Type B pancreatic cell (in vitro differentiated cells): ENCODE measurements at regions not wholly inside any gene's neighbourhood (a gene's known extent, or its start where the extent isn't known, plus 50 kb on each side); places are given as distances from the start of the nearest gene placed in this dataset.
"Not testable (repeated sequence)": the region's sequence is repeated elsewhere in the genome, so short reads cannot be mapped to it uniquely, and the experiment has no call there.

Experiments
- DNase-seq: peaks from one replicate; pipeline ENCODE4 v3.0.0; 2021; ENCODE audit warnings: mixed read lengths; ENCODE audit not compliant: unreplicated experiment; ENCODE audit errors: extremely low spot score
- H3K27ac Mint-ChIP-seq: 2 replicates; pipeline ENCODE4 v1.8.0; 2021; ENCODE audit warnings: mild to moderate bottlenecking, mixed read lengths
- H3K27me3 Mint-ChIP-seq: 2 replicates; pipeline ENCODE4 v1.8.0; 2021; ENCODE audit warnings: mixed read lengths
- H3K36me3 Mint-ChIP-seq: 2 replicates; pipeline ENCODE4 v1.8.0; 2021; ENCODE audit warnings: mixed read lengths
- H3K4me1 Mint-ChIP-seq: one replicate; pipeline ENCODE4 v1.8.0; 2021; ENCODE audit warnings: mixed read lengths; ENCODE audit not compliant: unreplicated experiment
- H3K4me3 Mint-ChIP-seq: 2 replicates; pipeline ENCODE4 v1.8.0; 2021; ENCODE audit warnings: mild to moderate bottlenecking, mixed read lengths
- H3K9me3 Mint-ChIP-seq: 2 replicates; pipeline ENCODE4 v1.8.0; 2021; ENCODE audit warnings: mixed read lengths
- CTCF ChIP-seq: fragments of 200-600 bp; sonication (generic); conservative IDR thresholded peaks from 2 replicates; pipeline ENCODE4 v1.5.0; 2021; ENCODE audit warnings: antibody characterized with exemption, mild to moderate bottlenecking

GRCh38 chr3:4166540-4166939 lies 136.6 kb upstream of the SETMAR start:
- DNase-seq: no peak
- no peaks in the 10 kb centered on the region for H3K9me3 Mint-ChIP-seq
- no peak overlapping the region for H3K4me3 Mint-ChIP-seq
- no peaks in the 10 kb centered on the region for H3K36me3 Mint-ChIP-seq
- no peak for TF ChIP-seq CTCF
- no peak overlapping the region for H3K27ac Mint-ChIP-seq
- H3K27me3 Mint-ChIP-seq: no peaks in the 10 kb centered on the region
- no peaks in the 10 kb centered on the region for H3K4me1 Mint-ChIP-seq

GRCh38 chr3:4167230-4167629 lies 135.9 kb upstream of the SETMAR start:
- H3K9me3 Mint-ChIP-seq, H3K4me1 Mint-ChIP-seq, H3K27me3 Mint-ChIP-seq, H3K4me3 Mint-ChIP-seq, H3K36me3 Mint-ChIP-seq, DNase-seq, H3K27ac Mint-ChIP-seq: not testable (repeated sequence)

- Mint-ChIP-seq H3K4me3 (no peak overlapping the region), H3K4me1 (no peaks in the 10 kb centered on the region), H3K9me3 (no peaks in the 10 kb centered on the region), H3K27ac (no peak overlapping the region), H3K36me3 (no peaks in the 10 kb centered on the region), H3K27me3 (peaks cover 3% of the 10 kb centered on the region)
- no peak for DNase-seq
- TF ChIP-seq CTCF: no peak
These were observed 128.4 kb upstream of the SETMAR start for GRCh38 chr3:4174791-4175190.

GRCh38 chr3:4191971-4192370 lies 111.2 kb upstream of the SETMAR start:
- no peaks in the 10 kb centered on the region for H3K4me1 Mint-ChIP-seq
- H3K9me3 Mint-ChIP-seq: no peaks in the 10 kb centered on the region
- no peak overlapping the region for H3K4me3 Mint-ChIP-seq
- no peak for TF ChIP-seq CTCF
- no peaks in the 10 kb centered on the region for H3K36me3 Mint-ChIP-seq
- no peaks in the 10 kb centered on the region for H3K27me3 Mint-ChIP-seq
- no peak for DNase-seq
- no peak overlapping the region for H3K27ac Mint-ChIP-seq

- no peaks in the 10 kb centered on the region for H3K9me3 Mint-ChIP-seq
- H3K36me3 Mint-ChIP-seq: no peaks in the 10 kb centered on the region
- H3K27ac Mint-ChIP-seq: no peak overlapping the region
- no peaks in the 10 kb centered on the region for H3K4me1 Mint-ChIP-seq
- no peak overlapping the region for H3K4me3 Mint-ChIP-seq
- TF ChIP-seq CTCF: no peak
- H3K27me3 Mint-ChIP-seq: no peaks in the 10 kb centered on the region
- no peak for DNase-seq
These were observed 108.2 kb upstream of the SETMAR start for GRCh38 chr3:4195006-4195405.

- Mint-ChIP-seq H3K27ac (no peak overlapping the region), H3K36me3 (no peaks in the 10 kb centered on the region), H3K4me1 (no peaks in the 10 kb centered on the region), H3K27me3 (no peaks in the 10 kb centered on the region), H3K9me3 (no peaks in the 10 kb centered on the region), H3K4me3 (no peak overlapping the region)
- no peak for DNase-seq
- no peak for TF ChIP-seq CTCF
These were observed 106.5 kb upstream of the SETMAR start for GRCh38 chr3:4196506-4197147.
